Ramos (cell line): ENCODE measurements at regions not wholly inside any gene's neighbourhood (a gene's known extent, or its start where the extent isn't known, plus 50 kb on each side); places are given as distances from the start of the nearest gene placed in this dataset.

Experiments used
- in situ Hi-C: fragments of 300-500 bp; cut with MboI; formaldehyde crosslinking; loops from one replicate; pipeline ENCODE4 v1.14.3; 2022; ENCODE audit warnings: low sequenced_read_pairs; ENCODE audit not compliant: unreplicated experiment

- in situ Hi-C loops = no loop called here
Observed at GRCh38 chr2:221342388-221342787, 229.7 kb downstream of the EPHA4 start.

DNA sequence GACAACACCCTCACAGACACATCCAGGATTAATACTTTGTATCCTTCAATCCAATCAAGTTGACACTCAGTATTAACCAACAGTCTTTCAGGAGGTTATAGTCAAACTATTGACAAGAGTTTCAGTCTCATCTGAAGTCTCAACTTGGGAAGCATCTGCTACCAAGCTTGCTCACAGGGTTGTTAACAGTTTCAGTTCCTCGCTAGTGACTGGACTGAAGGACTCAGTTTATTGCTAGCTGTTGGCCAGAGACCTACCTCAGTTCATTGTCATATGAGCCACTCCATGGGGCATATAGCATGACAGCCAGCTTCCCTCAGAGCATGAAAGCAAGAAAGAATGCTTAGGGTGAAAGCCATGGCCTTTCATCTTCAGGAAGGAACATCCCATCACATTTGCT is 228.6 kb downstream of the EPHA4 start:
- in situ Hi-C loops = no loop called here

DNA sequence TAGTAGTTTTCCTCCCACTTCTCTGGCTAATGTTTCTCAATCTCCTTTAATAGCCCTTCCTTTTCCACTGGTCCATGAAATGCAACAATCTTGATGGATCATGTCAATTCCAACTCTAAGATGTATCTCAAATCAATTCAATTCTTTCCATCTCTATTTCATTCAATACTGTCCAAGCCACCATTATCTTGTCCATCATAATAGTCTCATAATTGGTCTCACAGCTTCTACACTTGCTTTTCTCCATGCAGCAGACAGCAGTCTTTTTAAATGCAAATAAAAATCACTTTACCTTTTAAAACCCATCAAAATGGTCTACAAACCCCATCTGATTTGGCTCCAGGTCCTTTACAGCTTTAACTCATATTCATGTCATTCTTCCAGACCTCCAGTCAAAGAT is 226.6 kb downstream of the EPHA4 start:
- in situ Hi-C loops = no loop called here

DNA sequence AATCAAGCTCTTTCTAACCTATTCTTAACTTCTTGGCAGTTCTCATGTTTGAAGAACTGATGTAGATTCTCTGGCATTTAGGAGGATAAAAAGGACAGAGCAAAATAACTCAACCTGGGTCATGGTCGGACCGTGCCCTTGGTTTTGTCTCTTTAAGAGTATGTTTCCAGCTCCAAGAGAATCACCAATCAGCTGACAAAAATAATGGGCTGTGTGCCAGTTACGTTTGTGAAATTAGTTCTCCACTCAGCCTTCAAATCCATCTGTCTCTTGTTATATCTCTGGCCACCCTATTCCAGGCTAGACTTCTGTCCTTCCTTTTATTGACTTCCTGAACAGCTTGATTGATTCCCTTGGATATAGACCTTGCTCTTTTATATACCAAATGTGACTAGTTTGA is 225.7 kb downstream of the EPHA4 start:
- in situ Hi-C loops = no loop called here

DNA sequence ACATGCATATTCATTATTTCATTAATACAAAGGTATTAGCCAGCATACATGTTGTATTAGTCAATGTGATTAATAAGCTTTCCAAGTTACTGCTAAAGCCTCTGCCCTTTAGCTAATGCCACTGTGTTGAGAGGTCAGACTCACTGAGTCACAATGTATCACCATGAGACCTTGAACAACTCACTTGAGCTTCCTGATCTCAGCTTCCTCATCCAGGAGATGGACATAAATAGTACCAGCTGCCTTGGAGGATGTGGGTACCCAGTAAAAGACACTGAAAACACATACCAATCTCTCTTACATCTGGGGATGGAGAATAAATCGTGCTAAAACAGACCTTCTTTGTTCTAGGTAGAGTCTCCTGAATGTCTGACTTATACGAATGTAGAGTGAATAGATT is 224.6 kb downstream of the EPHA4 start:
- in situ Hi-C loops = no loop called here

- in situ Hi-C loops = no loop called here
Observed at GRCh38 chr2:221350616-221351015, 221.5 kb downstream of the EPHA4 start.

DNA sequence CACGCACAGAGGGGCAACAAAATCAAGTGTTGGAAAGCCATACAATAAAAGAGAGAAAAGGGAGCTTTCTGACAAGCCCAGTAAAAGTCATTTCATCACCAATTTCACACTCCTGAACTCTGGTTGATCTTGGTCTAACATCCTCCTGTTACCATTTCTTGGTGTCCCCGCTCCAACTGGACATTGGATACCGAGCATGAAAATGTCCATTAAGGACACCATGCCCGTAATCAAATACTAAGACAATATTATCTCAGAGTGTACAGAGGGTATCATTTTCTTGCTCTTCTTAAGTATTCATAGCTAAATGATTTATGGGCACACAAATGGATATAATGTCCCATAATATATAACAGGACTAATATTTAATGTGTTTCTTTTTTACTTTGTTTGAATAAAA is 218.9 kb downstream of the EPHA4 start:
- in situ Hi-C loops = no loop called here

DNA sequence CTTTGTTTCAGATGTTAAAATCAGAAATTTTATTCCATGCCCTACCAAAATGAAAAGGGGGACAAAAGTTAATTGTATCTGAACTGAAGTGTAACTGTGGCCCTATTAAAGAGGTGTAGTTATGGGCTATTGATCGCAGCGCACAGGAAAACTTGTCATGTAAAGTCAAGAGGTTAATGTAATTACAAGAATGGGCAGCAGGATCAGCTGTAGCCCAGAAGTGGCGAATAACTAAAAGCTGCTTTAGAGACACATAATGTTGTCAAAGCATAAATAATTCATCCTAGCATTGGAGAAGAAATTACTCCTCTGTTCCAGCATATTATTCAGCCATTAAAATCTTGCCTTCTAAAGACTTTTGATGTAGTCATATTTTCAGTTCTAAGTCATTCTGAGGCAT is 211.8 kb downstream of the EPHA4 start:
- in situ Hi-C loops = no loop called here

DNA sequence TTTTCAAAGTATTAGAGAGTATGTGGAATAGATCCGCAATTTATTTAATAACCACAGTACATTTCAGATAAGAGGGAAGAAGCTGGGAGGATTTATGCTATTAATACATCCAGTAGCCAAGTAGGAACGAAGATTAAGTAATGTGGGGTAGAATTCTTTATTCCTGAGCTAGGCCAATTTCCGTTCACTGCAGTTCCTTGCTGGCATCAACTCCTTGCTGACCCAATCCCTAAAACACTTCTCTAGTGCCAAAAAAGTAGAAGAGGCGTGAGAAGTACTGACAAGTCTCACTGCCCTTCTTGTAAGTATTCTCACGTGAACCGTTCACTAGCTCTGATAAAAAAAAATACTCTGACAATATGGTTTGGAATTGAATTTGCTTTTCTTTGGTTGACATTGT is 211.4 kb downstream of the EPHA4 start:
- in situ Hi-C loops = no loop called here

- in situ Hi-C loops = no loop called here
Observed at GRCh38 chr2:221361633-221362032, 210.5 kb downstream of the EPHA4 start.

- in situ Hi-C loops = no loop called here
Observed at GRCh38 chr2:221364672-221365071, 207.4 kb downstream of the EPHA4 start.
